ENCODE measurements at regions not wholly inside any gene's neighbourhood (a gene's known extent, or its start where the extent isn't known, plus 50 kb on each side); places are given as distances from the start of the nearest gene placed in this dataset.

GRCh38 chr22:48551716-48552268, 1275.9 kb downstream of the BRD1 start:
- Histone ChIP-seq H3K4me3 (ENCODE audit: low read length) (no peak overlapping the region), H3K4me1 (ENCODE audit: control insufficient read depth, low read length) (no peaks in the 10 kb centered on the region), H3K4me2 (ENCODE audit: low read length) (no peak overlapping the region), H3K9me3 (ENCODE audit: control insufficient read depth, insufficient read depth, low read length) (no peaks in the 10 kb centered on the region), H4K20me1 (ENCODE audit: control insufficient read depth, insufficient read depth, low read depth, low read length) (no peaks in the 10 kb centered on the region), H3K36me3 (ENCODE audit: control insufficient read depth, low read length) (no peaks in the 10 kb centered on the region), H3K9me2 (replicated peaks; ENCODE audit: control insufficient read depth, low read length) (no peaks in the 10 kb centered on the region), H3F3A (ENCODE audit: control insufficient read depth, insufficient read depth) (no peaks in the 10 kb centered on the region), H3K27ac (ENCODE audit: low read depth, low read length) (no peak overlapping the region), H3K27me3 (ENCODE audit: control insufficient read depth, low read length) (no peaks in the 10 kb centered on the region), H3K79me2 (ENCODE audit: control insufficient read depth, low read length) (no peaks in the 10 kb centered on the region)
- TF ChIP-seq EZH2phosphoT487 (IDR thresholded peaks at IDR 0.05; ENCODE audit: borderline replicate concordance, low read length) (no peak), CTCF (IDR thresholded peaks at IDR 0.05; ENCODE audit: low read depth, low read length, poor library complexity, severe bottlenecking) (no peak)

GRCh38 chr22:48551061-48551460, 1276.6 kb downstream of the BRD1 start:
- no peaks in the 10 kb centered on the region for H3K79me2 ChIP-seq (ENCODE audit: control insufficient read depth, low read length)
- no peaks in the 10 kb centered on the region for H3K27me3 ChIP-seq (ENCODE audit: control insufficient read depth, low read length)
- H3K9me2 ChIP-seq (replicated peaks; ENCODE audit: control insufficient read depth, low read length), result no peaks in the 10 kb centered on the region
- H3F3A ChIP-seq (ENCODE audit: control insufficient read depth, insufficient read depth), result no peaks in the 10 kb centered on the region
- no peaks in the 10 kb centered on the region for H3K4me1 ChIP-seq (ENCODE audit: control insufficient read depth, low read length)
- no peak overlapping the region for H3K4me2 ChIP-seq (ENCODE audit: low read length)
- no peak overlapping the region for H3K4me3 ChIP-seq (ENCODE audit: low read length)
- H3K27ac ChIP-seq (ENCODE audit: low read depth, low read length), result no peak overlapping the region
- no peaks in the 10 kb centered on the region for H4K20me1 ChIP-seq (ENCODE audit: control insufficient read depth, insufficient read depth, low read depth, low read length)
- H3K36me3 ChIP-seq (ENCODE audit: control insufficient read depth, low read length), result no peaks in the 10 kb centered on the region
- no peak for TF ChIP-seq EZH2phosphoT487 (IDR thresholded peaks at IDR 0.05; ENCODE audit: borderline replicate concordance, low read length)
- H3K9me3 ChIP-seq (ENCODE audit: control insufficient read depth, insufficient read depth, low read length), result no peaks in the 10 kb centered on the region

- Histone ChIP-seq H3F3A (ENCODE audit: control insufficient read depth, insufficient read depth) (no peaks in the 10 kb centered on the region), H3K27me3 (ENCODE audit: control insufficient read depth, low read length) (no peaks in the 10 kb centered on the region), H3K79me2 (ENCODE audit: control insufficient read depth, low read length) (no peaks in the 10 kb centered on the region), H3K9me3 (ENCODE audit: control insufficient read depth, insufficient read depth, low read length) (no peaks in the 10 kb centered on the region), H3K4me3 (ENCODE audit: low read length) (no peak overlapping the region), H4K20me1 (ENCODE audit: control insufficient read depth, insufficient read depth, low read depth, low read length) (no peaks in the 10 kb centered on the region), H3K9me2 (replicated peaks; ENCODE audit: control insufficient read depth, low read length) (no peaks in the 10 kb centered on the region), H3K36me3 (ENCODE audit: control insufficient read depth, low read length) (no peaks in the 10 kb centered on the region), H3K4me2 (ENCODE audit: low read length) (no peak overlapping the region), H3K4me1 (ENCODE audit: control insufficient read depth, low read length) (no peaks in the 10 kb centered on the region), H3K27ac (ENCODE audit: low read depth, low read length) (no peak overlapping the region)
- TF ChIP-seq EZH2phosphoT487 (IDR thresholded peaks at IDR 0.05; ENCODE audit: borderline replicate concordance, low read length) (no peak), CTCF (IDR thresholded peaks at IDR 0.05; ENCODE audit: low read depth, low read length, poor library complexity, severe bottlenecking) (no peak)
Measured at GRCh38 chr22:48548391-48548790, 1279.3 kb downstream of the BRD1 start.

GRCh38 chr22:48547971-48548370, 1279.7 kb downstream of the BRD1 start:
- Histone ChIP-seq H3K36me3 (ENCODE audit: control insufficient read depth, low read length) (no peaks in the 10 kb centered on the region), H3K9me3 (ENCODE audit: control insufficient read depth, insufficient read depth, low read length) (no peaks in the 10 kb centered on the region), H4K20me1 (ENCODE audit: control insufficient read depth, insufficient read depth, low read depth, low read length) (no peaks in the 10 kb centered on the region), H3F3A (ENCODE audit: control insufficient read depth, insufficient read depth) (no peaks in the 10 kb centered on the region), H3K4me3 (ENCODE audit: low read length) (no peak overlapping the region), H3K4me1 (ENCODE audit: control insufficient read depth, low read length) (no peaks in the 10 kb centered on the region), H3K79me2 (ENCODE audit: control insufficient read depth, low read length) (no peaks in the 10 kb centered on the region), H3K27ac (ENCODE audit: low read depth, low read length) (no peak overlapping the region), H3K4me2 (ENCODE audit: low read length) (no peak overlapping the region), H3K27me3 (ENCODE audit: control insufficient read depth, low read length) (no peaks in the 10 kb centered on the region), H3K9me2 (replicated peaks; ENCODE audit: control insufficient read depth, low read length) (no peaks in the 10 kb centered on the region)
- TF ChIP-seq CTCF (IDR thresholded peaks at IDR 0.05; ENCODE audit: low read depth, low read length, poor library complexity, severe bottlenecking) (no peak), EZH2phosphoT487 (IDR thresholded peaks at IDR 0.05; ENCODE audit: borderline replicate concordance, low read length) (no peak)
